HG03139 (cell line): ENCODE measurements at regions not wholly inside any gene's neighbourhood (a gene's known extent, or its start where the extent isn't known, plus 50 kb on each side); places are given as distances from the start of the nearest gene placed in this dataset.

Experiments used
- ATAC-seq: cut with Tn5 transposase; IDR thresholded peaks from one replicate; pipeline ENCODE4 v1.9.1; 2021; ENCODE audit not compliant: unreplicated experiment

DNA sequence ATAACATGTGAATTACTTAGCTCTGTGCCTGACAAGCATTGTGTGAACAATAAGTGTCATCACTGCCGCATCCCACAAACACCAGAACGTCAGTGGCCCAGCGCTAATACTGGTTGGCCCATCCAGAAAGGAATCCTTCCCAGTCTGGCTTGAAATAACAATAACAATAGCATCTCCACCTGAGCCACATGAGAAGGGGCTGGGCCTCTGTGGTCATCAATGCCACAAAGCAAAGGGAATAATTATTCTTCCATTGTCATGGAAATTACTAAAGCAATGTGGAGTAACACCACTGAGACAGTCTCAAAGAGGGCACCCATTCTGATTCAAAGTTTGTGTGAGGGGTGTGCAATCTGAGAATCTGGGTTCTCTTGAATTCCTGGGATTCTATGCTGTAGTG lies 105.7 kb upstream of the INHBA start:
- ATAC-seq, result no peak

DNA sequence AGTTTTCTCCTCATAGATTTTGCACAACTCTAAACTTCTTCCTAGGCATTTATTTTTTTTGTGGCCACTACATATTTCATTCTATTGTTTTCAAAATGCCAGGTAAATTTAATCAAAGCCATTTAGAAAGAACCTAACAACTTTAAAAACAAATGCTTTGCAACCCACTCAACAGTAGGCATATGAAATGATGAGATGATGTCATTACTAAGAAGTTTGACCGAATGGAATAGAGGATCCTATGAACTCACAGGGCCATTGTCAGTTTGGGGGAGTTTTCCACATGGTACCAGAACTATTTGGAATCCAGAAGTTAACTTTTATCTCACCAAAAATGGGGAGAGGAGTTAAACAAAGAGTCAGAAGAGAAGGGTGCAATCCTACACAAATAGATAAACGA lies 100.7 kb upstream of the INHBA start:
- ATAC-seq, result no peak

DNA sequence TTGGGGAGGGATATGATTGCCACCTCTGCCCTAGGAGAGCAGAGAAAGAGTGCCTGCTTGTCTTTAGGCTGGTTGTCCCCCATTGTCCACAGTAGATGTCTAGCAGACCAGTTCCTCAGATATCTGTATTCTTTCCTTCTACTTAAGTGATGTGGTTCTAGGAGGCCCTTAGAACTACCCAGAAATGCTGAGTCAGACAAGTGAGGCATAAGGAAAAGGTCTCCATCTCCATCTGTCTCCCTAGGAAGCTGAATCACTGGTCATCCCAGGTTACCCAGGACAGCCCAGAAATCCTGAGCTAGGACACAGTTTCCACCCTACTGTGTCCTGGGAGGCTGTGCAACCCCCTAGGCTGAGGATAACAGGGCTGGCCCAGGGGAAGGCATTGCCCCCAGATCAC lies 93.4 kb upstream of the INHBA start:
- ATAC-seq, result no peak

DNA sequence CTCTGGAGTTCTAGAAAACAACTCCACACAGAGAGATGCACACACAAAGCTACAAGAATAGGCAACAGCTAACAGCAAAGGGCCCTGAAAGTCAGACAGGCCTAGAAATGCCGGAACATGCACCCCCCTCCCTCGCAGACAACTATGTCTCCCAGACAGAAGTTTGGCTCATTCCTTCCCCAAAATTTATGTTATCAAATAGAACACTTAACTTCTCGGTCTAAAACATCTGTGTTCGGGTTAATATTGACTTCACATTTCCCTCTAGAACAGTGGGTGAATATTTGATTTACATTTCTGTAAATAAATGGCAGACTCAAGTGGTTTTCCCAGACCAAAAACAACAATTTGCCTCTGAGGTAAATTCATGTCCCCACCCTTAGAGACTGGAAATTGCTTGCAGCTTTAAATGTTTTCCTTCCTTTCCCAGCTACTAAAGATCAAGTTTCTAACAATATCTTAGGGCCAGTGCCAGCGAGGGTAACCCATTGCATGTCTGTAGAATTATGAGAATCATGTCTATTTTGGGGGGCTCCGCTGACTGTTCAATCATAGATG lies 92.5 kb upstream of the INHBA start:
- ATAC-seq, result no peak

DNA sequence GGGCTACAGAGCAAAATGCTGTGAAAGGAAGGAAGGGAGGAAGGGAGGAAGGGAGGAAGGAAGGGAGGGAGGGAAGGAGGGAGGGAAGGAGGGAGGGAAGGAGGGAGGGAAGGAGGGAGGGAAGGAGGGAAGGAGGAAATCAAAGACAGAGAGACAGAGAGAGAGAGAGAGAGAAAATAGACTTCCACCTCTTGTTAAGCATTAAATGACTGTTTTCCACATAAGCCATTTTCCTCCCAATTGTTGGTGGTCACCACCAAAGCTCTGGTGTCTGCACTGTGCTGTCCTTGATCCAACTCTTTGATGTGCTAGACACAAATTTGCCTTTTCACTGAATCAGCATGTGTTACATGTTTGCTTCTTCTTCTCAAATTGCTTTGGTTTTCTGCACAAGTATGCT lies 90.7 kb upstream of the INHBA start:
- no peak for ATAC-seq

- no peak for ATAC-seq
These were observed 89.2 kb upstream of the INHBA start for GRCh38 chr7:41792120-41792519.

GRCh38 chr7:41788556-41788955 lies 85.7 kb upstream of the INHBA start:
- ATAC-seq, result no peak

DNA sequence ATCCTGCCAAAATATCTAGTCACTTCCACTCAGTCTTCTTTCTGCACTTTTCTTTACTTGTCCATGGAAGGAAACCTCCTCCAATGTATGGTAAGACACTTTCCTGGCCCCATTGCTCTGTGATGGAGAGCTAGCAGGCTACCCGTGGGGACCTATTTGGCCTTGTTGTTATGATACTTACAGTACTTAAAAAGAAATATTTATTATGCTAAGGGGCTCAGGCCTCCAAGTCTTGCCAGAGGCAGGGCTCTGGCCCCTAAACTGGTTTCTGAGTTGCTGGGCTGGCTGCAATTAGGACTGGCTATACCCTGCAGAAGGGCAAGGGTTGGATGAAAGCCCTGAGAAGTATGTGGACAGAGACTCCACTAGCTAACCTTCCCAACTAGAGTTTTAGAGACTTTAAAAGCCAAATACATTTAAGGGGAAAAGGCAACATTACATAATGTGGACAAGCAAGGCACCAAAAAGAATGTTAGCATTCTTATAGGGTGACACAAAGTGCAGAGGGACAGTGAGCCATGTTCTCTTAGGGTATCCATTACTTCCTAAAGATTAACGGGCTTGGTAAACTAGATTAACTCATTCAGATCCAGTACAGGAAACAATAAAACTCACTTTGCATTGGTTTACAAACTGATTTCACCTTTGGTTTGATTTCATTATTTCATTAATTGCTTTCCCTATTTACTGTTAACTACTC lies 84.9 kb upstream of the INHBA start:
- ATAC-seq, result no peak

DNA sequence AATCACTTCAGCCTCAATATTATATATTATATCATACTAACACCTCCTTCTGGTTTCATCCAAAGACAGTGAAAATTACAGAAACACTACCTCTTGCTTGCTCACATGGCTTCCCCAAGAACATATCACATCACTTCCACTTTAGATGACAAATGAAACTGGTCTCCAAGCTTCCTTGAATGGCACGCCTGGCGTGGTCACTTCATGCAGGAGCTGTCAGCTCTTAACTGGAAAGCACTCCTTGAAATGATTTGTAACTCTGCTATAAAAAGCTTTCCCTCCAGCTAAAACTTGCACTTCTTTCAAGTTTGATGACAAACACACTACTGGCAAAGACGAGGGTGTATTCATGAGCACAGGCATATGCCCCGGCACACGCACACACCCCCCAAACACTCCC lies 84.1 kb upstream of the INHBA start:
- ATAC-seq, result no peak

- no peak for ATAC-seq
These were observed 83.5 kb upstream of the INHBA start for GRCh38 chr7:41786404-41786803.

GRCh38 chr7:41785840-41786239 lies 83.0 kb upstream of the INHBA start:
- no peak for ATAC-seq

DNA sequence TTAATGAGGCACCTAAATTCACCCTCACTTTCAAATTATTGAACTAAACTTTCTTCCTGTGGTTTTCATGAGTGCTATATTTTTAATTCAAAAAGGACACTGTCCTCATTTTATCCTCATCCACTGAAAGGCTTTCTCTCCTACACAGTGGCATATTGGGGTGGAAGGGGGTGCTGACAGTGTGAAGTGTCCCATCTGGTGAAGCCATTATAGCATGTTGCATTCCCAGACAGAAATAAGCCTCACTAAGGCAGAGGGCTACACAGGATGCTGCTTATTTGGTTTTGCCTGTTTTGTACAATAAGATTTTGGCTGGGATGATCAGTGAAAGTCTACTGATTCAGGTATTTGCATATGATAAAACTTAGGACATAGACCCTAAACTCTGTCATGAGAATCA lies 82.4 kb upstream of the INHBA start:
- ATAC-seq, result no peak

GRCh38 chr7:41779918-41780317 lies 77.0 kb upstream of the INHBA start:
- no peak for ATAC-seq

- no peak for ATAC-seq
These were observed 75.2 kb upstream of the INHBA start for GRCh38 chr7:41777894-41778596.

DNA sequence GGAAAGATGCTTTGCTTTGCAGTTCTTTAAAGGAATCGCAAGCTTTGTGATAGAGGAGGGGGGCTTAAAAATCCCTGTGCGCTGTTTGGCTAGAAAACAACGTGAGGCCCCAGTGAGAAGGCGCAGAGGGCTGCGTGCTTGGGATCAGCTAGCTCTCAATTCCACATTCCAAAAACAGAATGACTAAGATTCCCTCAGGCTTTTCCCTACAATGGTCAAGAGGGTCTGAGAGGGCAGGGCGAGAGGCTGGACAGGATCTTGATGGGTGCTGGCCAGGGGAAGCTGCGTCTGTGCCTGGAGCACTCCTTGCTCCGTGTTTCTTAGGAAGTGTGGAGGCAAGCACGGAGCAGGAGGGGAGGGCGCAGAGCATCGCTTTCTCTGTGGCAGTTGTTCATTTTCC lies 72.1 kb upstream of the INHBA start:
- no peak for ATAC-seq

GRCh38 chr7:41773756-41774155 lies 70.9 kb upstream of the INHBA start:
- ATAC-seq, result no peak

GRCh38 chr7:41771717-41772116 lies 68.8 kb upstream of the INHBA start:
- ATAC-seq, result no peak

GRCh38 chr7:41769162-41769561 lies 66.3 kb upstream of the INHBA start:
- no peak for ATAC-seq

GRCh38 chr7:41763626-41764025 lies 60.7 kb upstream of the INHBA start:
- ATAC-seq, result no peak

DNA sequence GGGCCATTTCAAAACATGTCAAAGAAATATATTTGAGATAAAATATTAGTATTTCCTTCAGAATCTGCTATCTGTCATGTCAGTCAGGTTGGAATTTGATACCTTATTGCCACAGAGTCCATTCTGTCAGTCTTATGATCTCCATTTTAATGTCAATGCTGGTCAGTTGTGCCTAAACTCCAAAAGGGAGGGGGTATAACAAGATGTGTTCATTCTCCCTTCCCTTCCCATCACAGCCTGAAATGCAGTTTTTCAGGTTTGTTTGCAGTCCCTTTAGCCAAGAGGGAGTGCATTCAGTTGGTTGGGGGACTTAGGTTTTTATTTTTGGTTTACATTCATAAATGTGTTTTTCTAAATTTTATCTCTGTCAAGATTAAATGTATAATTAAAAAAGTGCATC lies 59.8 kb upstream of the INHBA start:
- ATAC-seq, result no peak

DNA sequence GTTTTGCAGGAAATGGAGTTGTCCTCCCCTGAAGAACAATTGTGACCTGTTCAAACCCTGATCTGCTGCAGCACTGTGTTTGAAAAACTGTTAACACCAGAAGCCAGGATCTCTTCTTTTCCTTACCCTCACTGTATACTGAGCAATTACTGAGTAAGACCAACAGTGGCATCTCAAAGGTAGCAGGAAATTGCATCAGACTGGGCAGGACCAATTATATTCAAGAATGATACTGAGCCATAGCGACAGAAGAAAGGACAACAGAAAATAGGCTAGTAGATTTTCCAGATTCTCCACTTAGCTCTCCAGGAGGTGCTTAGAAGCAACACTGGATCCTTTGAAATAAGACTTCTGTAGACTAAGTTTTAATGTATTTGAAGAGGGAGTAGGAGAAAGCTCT lies 57.4 kb upstream of the INHBA start:
- ATAC-seq, result no peak

- ATAC-seq, result no peak
These were observed 55.4 kb upstream of the INHBA start for GRCh38 chr7:41758321-41758720.
